Esophagus muscularis mucosa (tissue), 4 donors: ENCODE measurements at regions not wholly inside any gene's neighbourhood (a gene's known extent, or its start where the extent isn't known, plus 50 kb on each side); places are given as distances from the start of the nearest gene placed in this dataset.

Experiments used
- DNase-seq: peaks from one replicate; pipeline ENCODE4 v3.0.0-alpha.2; 2017; ENCODE audit errors: extremely low spot score
- H3K27ac ChIP-seq, 4 donors: fragments of 200-600 bp; sonication (generic); replicated peaks in 1 of 4; 1 replicate in 3 of 4; 2 replicates in 1 of 4; pipeline ENCODE4 v1.5.1; 2016 to 2019; ENCODE audit warnings: mild to moderate bottlenecking in 1 of 4
- H3K27me3 ChIP-seq, 4 donors: fragments of 200-600 bp; sonication (generic); one replicate each; pipeline versions ENCODE4 v1.5.1 to v1.6.0; 2016 to 2019
- H3K36me3 ChIP-seq, 4 donors: fragments of 200-600 bp; sonication (generic); one replicate each; pipeline ENCODE4 v1.5.1; 2016 to 2019
- H3K4me1 ChIP-seq, 4 donors: fragments of 200-600 bp; sonication (generic); one replicate each; pipeline ENCODE4 v1.5.1; 2016 to 2019
- H3K4me3 ChIP-seq, 4 donors: fragments of 200-600 bp; sonication (generic); 1 replicate in 2 of 4; 2 replicates in 2 of 4; pipeline ENCODE4 v1.5.1; 2016 to 2019; ENCODE audit warnings: mild to moderate bottlenecking in 4 of 4, moderate library complexity in 1 of 4
- H3K9me3 ChIP-seq, 4 donors: fragments of 200-600 bp; sonication (generic); 1 replicate in 3 of 4; 2 replicates in 1 of 4; pipeline ENCODE4 v1.5.1; 2016 to 2019
- CTCF ChIP-seq, 3 experiments: fragments of 200-600 bp in 2 of 3; fragments of 450-650 bp in 1 of 3; sonication (generic) in 2 of 3; IDR thresholded peaks; one replicate each; pipeline ENCODE4 v1.5.1; 2017 to 2019; ENCODE audit warnings: antibody characterized with exemption in 3 of 3, mild to moderate bottlenecking in 2 of 3, moderate library complexity in 1 of 3
- EP300 ChIP-seq: sonication (generic); formaldehyde crosslinking; IDR thresholded peaks from one replicate; pipeline ENCODE4 v1.6.1; 2017; ENCODE audit warnings: antibody characterized with exemption
- POLR2A ChIP-seq: fragments of 450-650 bp; IDR thresholded peaks from one replicate; pipeline ENCODE4 v1.6.1; 2017; ENCODE audit warnings: antibody characterized with exemption, moderate library complexity, mild to moderate bottlenecking, low read depth
- POLR2AphosphoS5 ChIP-seq, 2 donors: sonication (generic); formaldehyde crosslinking; IDR thresholded peaks; one replicate each; pipeline ENCODE4 v1.6.1; 2017; ENCODE audit warnings: antibody characterized with exemption in 2 of 2
- WGBS: methylation state at CpG from one replicate; pipeline ENCODE4 v1.1.5; 2018; 5-methylcytosine and 5-hydroxymethylcytosine counted together
- intact Hi-C: fragments of 100-400 bp; cut with DNase I; formaldehyde crosslinking; loops from one replicate; pipeline ENCODE4 v1.15.1; 2023

- intact Hi-C loops: no loop called here
- TF ChIP-seq POLR2A: no peak
- no peak for TF ChIP-seq EP300
- DNase-seq: no peak
- H3K4me3 ChIP-seq: no peak overlapping the region
- H3K27me3 ChIP-seq: no peaks in the 10 kb centered on the region
- H3K4me1 ChIP-seq: no peaks in the 10 kb centered on the region
- H3K27ac ChIP-seq: no peak overlapping the region
- H3K9me3 ChIP-seq: peaks cover 0 to 4% (median 0%) of the 10 kb centered on the region in 4 donors
- H3K36me3 ChIP-seq: no peaks in the 10 kb centered on the region
- 71% methylated on average over 3 of the region's 3 CpGs for WGBS
Observed at GRCh38 chr7:119033641-119034040, 809.1 kb downstream of the ANKRD7 start.

- TF ChIP-seq EP300 (no peak), POLR2A (no peak), CTCF (IDR thresholded peaks at IDR 0.05) (no peak), POLR2AphosphoS5 (IDR thresholded peaks at IDR 0.05) (no peak)
- Histone ChIP-seq H3K4me3 (no peak overlapping the region), H3K36me3 (no peaks in the 10 kb centered on the region), H3K9me3 (no peaks in the 10 kb centered on the region), H3K4me1 (no peaks in the 10 kb centered on the region), H3K27me3 (no peaks in the 10 kb centered on the region), H3K27ac (no peak overlapping the region)
- intact Hi-C loops: no loop called here
- no peak for DNase-seq
- 65% methylated on average over 2 of the region's 2 CpGs for WGBS
Observed at GRCh38 chr7:119037941-119038340, 813.4 kb downstream of the ANKRD7 start.

- WGBS: 88% methylated on average over 1 of the region's 1 CpG
- Histone ChIP-seq H3K27me3 (no peaks in the 10 kb centered on the region), H3K4me1 (no peaks in the 10 kb centered on the region), H3K4me3 (no peak overlapping the region), H3K36me3 (no peaks in the 10 kb centered on the region), H3K27ac (no peak overlapping the region), H3K9me3 (no peaks in the 10 kb centered on the region)
- intact Hi-C loops: no loop called here
- no peak for TF ChIP-seq POLR2AphosphoS5 (IDR thresholded peaks at IDR 0.05)
- TF ChIP-seq EP300: no peak
- no peak for TF ChIP-seq POLR2A
- no peak for DNase-seq
Observed at GRCh38 chr7:119046068-119046467, 821.6 kb downstream of the ANKRD7 start.

- no peaks in the 10 kb centered on the region for H3K9me3 ChIP-seq
- no peaks in the 10 kb centered on the region for H3K27me3 ChIP-seq
- TF ChIP-seq CTCF (IDR thresholded peaks at IDR 0.05) (no peak), EP300 (no peak), POLR2A (no peak), POLR2AphosphoS5 (IDR thresholded peaks at IDR 0.05) (no peak)
- no peak overlapping the region for H3K27ac ChIP-seq
- H3K36me3 ChIP-seq: no peaks in the 10 kb centered on the region
- H3K4me3 ChIP-seq: no peak overlapping the region
- 73% methylated on average over 4 of the region's 4 CpGs for WGBS
- no peak for DNase-seq
- intact Hi-C loops: no loop called here
- H3K4me1 ChIP-seq: no peaks in the 10 kb centered on the region
Observed at GRCh38 chr7:119065966-119066365, 841.5 kb downstream of the ANKRD7 start.

GRCh38 chr7:119086026-119086425 lies 861.5 kb downstream of the ANKRD7 start:
- H3K9me3 ChIP-seq: no peaks in the 10 kb centered on the region
- no peaks in the 10 kb centered on the region for H3K36me3 ChIP-seq
- no peaks in the 10 kb centered on the region for H3K27me3 ChIP-seq
- no peak overlapping the region for H3K27ac ChIP-seq
- DNase-seq: no peak
- no peak overlapping the region for H3K4me3 ChIP-seq
- 63% methylated on average over 1 of the region's 1 CpG for WGBS
- TF ChIP-seq CTCF (IDR thresholded peaks at IDR 0.05): no peak
- no peak for TF ChIP-seq POLR2A
- TF ChIP-seq EP300: no peak
- TF ChIP-seq POLR2AphosphoS5 (IDR thresholded peaks at IDR 0.05): no peak
- intact Hi-C loops: no loop called here
- H3K4me1 ChIP-seq: no peaks in the 10 kb centered on the region

GRCh38 chr7:119090851-119091250 lies 866.3 kb downstream of the ANKRD7 start:
- no peaks in the 10 kb centered on the region for H3K4me1 ChIP-seq
- H3K27me3 ChIP-seq: no peaks in the 10 kb centered on the region
- no peak overlapping the region for H3K27ac ChIP-seq
- H3K9me3 ChIP-seq: no peaks in the 10 kb centered on the region
- TF ChIP-seq POLR2A: no peak
- no peak for TF ChIP-seq EP300
- TF ChIP-seq POLR2AphosphoS5 (IDR thresholded peaks at IDR 0.05): no peak
- TF ChIP-seq CTCF (IDR thresholded peaks at IDR 0.05): no peak
- no peaks in the 10 kb centered on the region for H3K36me3 ChIP-seq
- intact Hi-C loops: no loop called here
- H3K4me3 ChIP-seq: no peak overlapping the region
- DNase-seq: no peak
